SU-DHL-6 (cell line): ENCODE measurements at regions not wholly inside any gene's neighbourhood (a gene's known extent, or its start where the extent isn't known, plus 50 kb on each side); places are given as distances from the start of the nearest gene placed in this dataset.

Experiments
- EZH2phosphoT487 ChIP-seq: fragments of 200-600 bp; sonication (generic), shearing (Covaris generic); conservative IDR thresholded peaks from 2 replicates; pipeline ENCODE4 v1.6.1; 2018; ENCODE audit warnings: mild to moderate bottlenecking, antibody characterized with exemption, low read length, moderate library complexity, mixed read lengths
- TF ChIP-seq, protein P1 (sequence below): fragments of 200-600 bp; sonication (generic); IDR thresholded peaks from one replicate; pipeline ENCODE4 v1.5.1; 2017; ENCODE audit warnings: antibody characterized with exemption, mild to moderate bottlenecking, low read length, moderate library complexity; ENCODE audit not compliant: insufficient read depth, poor library complexity, severe bottlenecking

DNA sequence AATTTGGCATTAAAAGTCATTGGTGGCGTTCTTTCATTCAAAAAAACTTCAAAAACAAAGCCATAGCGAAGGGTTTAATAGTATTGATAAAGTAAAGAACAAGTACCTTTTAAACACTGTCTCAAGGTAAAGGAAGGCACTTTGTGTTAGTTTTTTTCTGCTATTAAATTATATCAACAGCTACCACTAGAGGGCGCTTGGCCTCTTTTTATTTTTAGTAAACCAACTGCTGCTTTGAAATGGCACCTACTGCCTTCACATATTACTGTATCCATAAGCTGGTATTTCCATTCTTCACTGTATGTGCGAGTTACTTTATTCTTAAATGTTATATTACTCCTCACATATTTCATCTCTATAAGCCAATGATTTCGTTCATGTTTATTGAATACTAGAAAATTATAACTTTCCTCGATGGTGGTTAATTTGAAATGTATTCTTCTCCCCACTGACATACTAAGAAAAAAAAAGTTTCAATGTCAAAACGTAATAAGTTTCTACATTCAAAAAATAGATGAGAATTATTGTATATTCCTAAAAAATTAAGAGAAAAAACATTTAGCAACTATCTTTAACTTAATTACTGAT is 125.7 kb upstream of the CXADR start:
- TF ChIP-seq, protein P1, sequence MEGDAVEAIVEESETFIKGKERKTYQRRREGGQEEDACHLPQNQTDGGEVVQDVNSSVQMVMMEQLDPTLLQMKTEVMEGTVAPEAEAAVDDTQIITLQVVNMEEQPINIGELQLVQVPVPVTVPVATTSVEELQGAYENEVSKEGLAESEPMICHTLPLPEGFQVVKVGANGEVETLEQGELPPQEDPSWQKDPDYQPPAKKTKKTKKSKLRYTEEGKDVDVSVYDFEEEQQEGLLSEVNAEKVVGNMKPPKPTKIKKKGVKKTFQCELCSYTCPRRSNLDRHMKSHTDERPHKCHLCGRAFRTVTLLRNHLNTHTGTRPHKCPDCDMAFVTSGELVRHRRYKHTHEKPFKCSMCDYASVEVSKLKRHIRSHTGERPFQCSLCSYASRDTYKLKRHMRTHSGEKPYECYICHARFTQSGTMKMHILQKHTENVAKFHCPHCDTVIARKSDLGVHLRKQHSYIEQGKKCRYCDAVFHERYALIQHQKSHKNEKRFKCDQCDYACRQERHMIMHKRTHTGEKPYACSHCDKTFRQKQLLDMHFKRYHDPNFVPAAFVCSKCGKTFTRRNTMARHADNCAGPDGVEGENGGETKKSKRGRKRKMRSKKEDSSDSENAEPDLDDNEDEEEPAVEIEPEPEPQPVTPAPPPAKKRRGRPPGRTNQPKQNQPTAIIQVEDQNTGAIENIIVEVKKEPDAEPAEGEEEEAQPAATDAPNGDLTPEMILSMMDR, result peak; percentile 42
- TF ChIP-seq EZH2phosphoT487, result no peak
